GM23338 (cell line): ENCODE measurements at regions not wholly inside any gene's neighbourhood (a gene's known extent, or its start where the extent isn't known, plus 50 kb on each side); places are given as distances from the start of the nearest gene placed in this dataset.

Experiments
- ATAC-seq: fragments of 200-7000 bp; cut with Tn5 transposase; 3 replicates; pipeline ENCODE4 v1.9.1; 2020
- DNase-seq: peaks from one replicate; pipeline ENCODE4 v3.0.0-alpha.2; 2015; ENCODE audit warnings: low spot score
- H2AFZ ChIP-seq: fragments of 200-600 bp; sonication (generic); 2 replicates; pipeline ENCODE4 v1.8.0; 2016; ENCODE audit warnings: antibody characterized with exemption, mild to moderate bottlenecking, moderate library complexity
- H3F3A ChIP-seq: fragments of 200-600 bp; sonication (generic); replicated peaks from 2 replicates; pipeline ENCODE4 v1.8.0; 2017; ENCODE audit warnings: antibody characterized with exemption, mixed run types, low read depth
- H3K27ac ChIP-seq: fragments of 200-600 bp; sonication (generic); 2 replicates; pipeline ENCODE4 v1.6.1; 2016; ENCODE audit warnings: low read depth
- H3K27me3 ChIP-seq: fragments of 200-600 bp; sonication (generic); 2 replicates; pipeline ENCODE4 v1.8.0; 2016; ENCODE audit warnings: mild to moderate bottlenecking, mixed run types, moderate library complexity; ENCODE audit not compliant: insufficient read depth
- H3K36me3 ChIP-seq: fragments of 200-600 bp; sonication (generic); 2 replicates; pipeline ENCODE4 v1.8.0; 2016; ENCODE audit warnings: mild to moderate bottlenecking; ENCODE audit not compliant: insufficient read depth
- H3K4me1 ChIP-seq: fragments of 200-600 bp; sonication (generic); 2 replicates; pipeline ENCODE4 v1.8.0; 2016; ENCODE audit warnings: mild to moderate bottlenecking, moderate library complexity; ENCODE audit not compliant: insufficient read depth
- H3K4me2 ChIP-seq: fragments of 200-600 bp; sonication (generic); 2 replicates; pipeline ENCODE4 v1.7.1; 2017; ENCODE audit warnings: mixed run types
- H3K4me3 ChIP-seq: fragments of 200-600 bp; sonication (generic); 2 replicates; pipeline ENCODE4 v1.6.1; 2016; ENCODE audit warnings: mixed run types
- H3K79me2 ChIP-seq: fragments of 200-600 bp; sonication (generic); replicated peaks from 2 replicates; pipeline ENCODE4 v1.8.0; 2017; ENCODE audit warnings: mild to moderate bottlenecking; ENCODE audit not compliant: insufficient read depth
- H3K9me2 ChIP-seq: fragments of 200-600 bp; sonication (generic); 2 replicates; pipeline ENCODE4 v1.8.0; 2017; ENCODE audit not compliant: insufficient read depth
- H4K20me1 ChIP-seq: fragments of 200-600 bp; sonication (generic); replicated peaks from 2 replicates; pipeline ENCODE4 v1.8.0; 2017; ENCODE audit warnings: mild to moderate bottlenecking; ENCODE audit not compliant: insufficient read depth
- H3K27ac Mint-ChIP-seq: 2 replicates; pipeline ENCODE4 v1.8.0; 2020; ENCODE audit warnings: inconsistent platforms, mild to moderate bottlenecking, moderate library complexity, mixed read lengths
- H3K27me3 Mint-ChIP-seq: 3 replicates; pipeline ENCODE4 v1.8.0; 2022; ENCODE audit warnings: low read depth, mild to moderate bottlenecking, moderate library complexity, mixed read lengths, inconsistent platforms; ENCODE audit not compliant: insufficient read depth, poor library complexity
- H3K36me3 Mint-ChIP-seq: 3 replicates; pipeline ENCODE4 v1.8.0; 2021; ENCODE audit warnings: low read depth, mild to moderate bottlenecking, inconsistent platforms, moderate library complexity, mixed read lengths
- H3K4me1 Mint-ChIP-seq: 3 replicates; pipeline ENCODE4 v1.8.0; 2020; ENCODE audit warnings: mild to moderate bottlenecking, inconsistent platforms, mixed read lengths
- H3K4me3 Mint-ChIP-seq: 3 replicates; pipeline ENCODE4 v1.8.0; 2021; ENCODE audit warnings: moderate library complexity, mild to moderate bottlenecking, inconsistent platforms, mixed read lengths
- H3K9me3 Mint-ChIP-seq: 3 replicates; pipeline ENCODE4 v1.8.0; 2020; ENCODE audit warnings: moderate library complexity, mild to moderate bottlenecking, inconsistent platforms, mixed read lengths
- CREB1 ChIP-seq: fragments of 250-450 bp; sonication (Bioruptor Pico); IDR thresholded peaks from 2 replicates; pipeline ENCODE4 v1.5.0; 2020; ENCODE audit warnings: low read depth, mild to moderate bottlenecking, moderate library complexity
- ETS1 ChIP-seq: IDR thresholded peaks from 2 replicates; pipeline ENCODE4 v1.6.1; 2016; ENCODE audit warnings: antibody characterized with exemption
- EZH2 ChIP-seq: fragments of 200-600 bp; sonication (generic); IDR thresholded peaks from one replicate; pipeline ENCODE4 v1.8.0; 2017; ENCODE audit warnings: antibody characterized with exemption, mild to moderate bottlenecking, low read depth; ENCODE audit not compliant: unreplicated experiment
- EZH2phosphoT487 ChIP-seq: fragments of 200-600 bp; sonication (generic); IDR thresholded peaks from one replicate; pipeline ENCODE4 v1.8.1; 2018; ENCODE audit warnings: antibody characterized with exemption; ENCODE audit not compliant: unreplicated experiment
- JUNB ChIP-seq: IDR thresholded peaks from one replicate; pipeline ENCODE4 v1.6.1; 2016; ENCODE audit warnings: antibody characterized with exemption; ENCODE audit not compliant: unreplicated experiment
- NANOG ChIP-seq: IDR thresholded peaks from 2 replicates; pipeline ENCODE4 v1.6.1; 2016; ENCODE audit warnings: antibody characterized with exemption, borderline replicate concordance
- POLR2AphosphoS5 ChIP-seq: IDR thresholded peaks from 2 replicates; pipeline ENCODE4 v1.6.1; 2016; ENCODE audit warnings: antibody characterized with exemption, low read depth
- STAT1 ChIP-seq: IDR thresholded peaks from one replicate; pipeline ENCODE4 v1.6.1; 2016; ENCODE audit warnings: antibody characterized with exemption; ENCODE audit not compliant: unreplicated experiment
- ZNF114 ChIP-seq: fragments of 250-450 bp; sonication (Bioruptor Pico); IDR thresholded peaks from 2 replicates; pipeline ENCODE4 v1.5.0; 2020; ENCODE audit warnings: mild to moderate bottlenecking, moderate library complexity
- ZNF331 ChIP-seq: fragments of 250-450 bp; sonication (Bioruptor Pico); IDR thresholded peaks from 2 replicates; pipeline ENCODE4 v1.5.0; 2020; ENCODE audit warnings: low read depth, mild to moderate bottlenecking, moderate library complexity
- ZNF462 ChIP-seq: fragments of 250-450 bp; sonication (Bioruptor Pico); IDR thresholded peaks from 2 replicates; pipeline ENCODE4 v1.5.0; 2020; ENCODE audit warnings: mild to moderate bottlenecking, moderate library complexity
- TF ChIP-seq, protein P1 (sequence below): IDR thresholded peaks from one replicate; pipeline ENCODE4 v1.6.1; 2018; ENCODE audit warnings: antibody characterized with exemption; ENCODE audit not compliant: unreplicated experiment
- TF ChIP-seq, protein P2 (sequence below), 2 experiments: fragments of 200-600 bp in 1 of 2; sonication (generic) in 1 of 2; conservative IDR thresholded peaks; 2 replicates each; pipeline versions ENCODE4 v1.5.1 to v1.6.1; 2016 to 2017; ENCODE audit warnings: antibody characterized with exemption in 2 of 2, low read depth in 2 of 2, mild to moderate bottlenecking in 2 of 2, moderate library complexity in 1 of 2

GRCh38 chr2:21249367-21249766, 125.6 kb downstream of the TDRD15 start:
- H4K20me1 ChIP-seq = no peaks in the 10 kb centered on the region
- DNase-seq (no peak), ATAC-seq (no peak)
- H3F3A ChIP-seq = no peaks in the 10 kb centered on the region
- TF ChIP-seq, protein P1, sequence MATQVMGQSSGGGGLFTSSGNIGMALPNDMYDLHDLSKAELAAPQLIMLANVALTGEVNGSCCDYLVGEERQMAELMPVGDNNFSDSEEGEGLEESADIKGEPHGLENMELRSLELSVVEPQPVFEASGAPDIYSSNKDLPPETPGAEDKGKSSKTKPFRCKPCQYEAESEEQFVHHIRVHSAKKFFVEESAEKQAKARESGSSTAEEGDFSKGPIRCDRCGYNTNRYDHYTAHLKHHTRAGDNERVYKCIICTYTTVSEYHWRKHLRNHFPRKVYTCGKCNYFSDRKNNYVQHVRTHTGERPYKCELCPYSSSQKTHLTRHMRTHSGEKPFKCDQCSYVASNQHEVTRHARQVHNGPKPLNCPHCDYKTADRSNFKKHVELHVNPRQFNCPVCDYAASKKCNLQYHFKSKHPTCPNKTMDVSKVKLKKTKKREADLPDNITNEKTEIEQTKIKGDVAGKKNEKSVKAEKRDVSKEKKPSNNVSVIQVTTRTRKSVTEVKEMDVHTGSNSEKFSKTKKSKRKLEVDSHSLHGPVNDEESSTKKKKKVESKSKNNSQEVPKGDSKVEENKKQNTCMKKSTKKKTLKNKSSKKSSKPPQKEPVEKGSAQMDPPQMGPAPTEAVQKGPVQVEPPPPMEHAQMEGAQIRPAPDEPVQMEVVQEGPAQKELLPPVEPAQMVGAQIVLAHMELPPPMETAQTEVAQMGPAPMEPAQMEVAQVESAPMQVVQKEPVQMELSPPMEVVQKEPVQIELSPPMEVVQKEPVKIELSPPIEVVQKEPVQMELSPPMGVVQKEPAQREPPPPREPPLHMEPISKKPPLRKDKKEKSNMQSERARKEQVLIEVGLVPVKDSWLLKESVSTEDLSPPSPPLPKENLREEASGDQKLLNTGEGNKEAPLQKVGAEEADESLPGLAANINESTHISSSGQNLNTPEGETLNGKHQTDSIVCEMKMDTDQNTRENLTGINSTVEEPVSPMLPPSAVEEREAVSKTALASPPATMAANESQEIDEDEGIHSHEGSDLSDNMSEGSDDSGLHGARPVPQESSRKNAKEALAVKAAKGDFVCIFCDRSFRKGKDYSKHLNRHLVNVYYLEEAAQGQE = no peak
- no peak for TF ChIP-seq ZNF114
- TF ChIP-seq JUNB = no peak
- TF ChIP-seq ZNF462 (CRISPR knock-in tag) = no peak
- TF ChIP-seq ETS1 = no peak
- no peak for TF ChIP-seq CREB1 (CRISPR knock-in tag)
- no peak for TF ChIP-seq STAT1
- TF ChIP-seq ZNF331 (CRISPR knock-in tag) = no peak
- no peak for TF ChIP-seq EZH2
- no peak for TF ChIP-seq NANOG
- TF ChIP-seq POLR2AphosphoS5 = no peak
- no peak for TF ChIP-seq EZH2phosphoT487
- TF ChIP-seq, protein P2, sequence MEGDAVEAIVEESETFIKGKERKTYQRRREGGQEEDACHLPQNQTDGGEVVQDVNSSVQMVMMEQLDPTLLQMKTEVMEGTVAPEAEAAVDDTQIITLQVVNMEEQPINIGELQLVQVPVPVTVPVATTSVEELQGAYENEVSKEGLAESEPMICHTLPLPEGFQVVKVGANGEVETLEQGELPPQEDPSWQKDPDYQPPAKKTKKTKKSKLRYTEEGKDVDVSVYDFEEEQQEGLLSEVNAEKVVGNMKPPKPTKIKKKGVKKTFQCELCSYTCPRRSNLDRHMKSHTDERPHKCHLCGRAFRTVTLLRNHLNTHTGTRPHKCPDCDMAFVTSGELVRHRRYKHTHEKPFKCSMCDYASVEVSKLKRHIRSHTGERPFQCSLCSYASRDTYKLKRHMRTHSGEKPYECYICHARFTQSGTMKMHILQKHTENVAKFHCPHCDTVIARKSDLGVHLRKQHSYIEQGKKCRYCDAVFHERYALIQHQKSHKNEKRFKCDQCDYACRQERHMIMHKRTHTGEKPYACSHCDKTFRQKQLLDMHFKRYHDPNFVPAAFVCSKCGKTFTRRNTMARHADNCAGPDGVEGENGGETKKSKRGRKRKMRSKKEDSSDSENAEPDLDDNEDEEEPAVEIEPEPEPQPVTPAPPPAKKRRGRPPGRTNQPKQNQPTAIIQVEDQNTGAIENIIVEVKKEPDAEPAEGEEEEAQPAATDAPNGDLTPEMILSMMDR (conservative IDR thresholded peaks at IDR 0.05; ENCODE audit: low read depth in 2 of 2) = no peak
- H3K4me1 ChIP-seq = no peaks in the 10 kb centered on the region
- H3K9me2 ChIP-seq = no peaks in the 10 kb centered on the region
- H3K27me3 ChIP-seq = no peaks in the 10 kb centered on the region
- H3K4me1 Mint-ChIP-seq = peaks cover 12% of the 10 kb centered on the region; the same call in 2 of the 3 replicates
- H3K9me3 Mint-ChIP-seq = no peaks in the 10 kb centered on the region
- no peaks in the 10 kb centered on the region for H3K79me2 ChIP-seq
- no peak overlapping the region for H3K4me3 ChIP-seq
- H3K27ac Mint-ChIP-seq = no peak overlapping the region
- no peaks in the 10 kb centered on the region for H3K36me3 Mint-ChIP-seq
- no peak overlapping the region for H3K4me3 Mint-ChIP-seq
- no peaks in the 10 kb centered on the region for H3K36me3 ChIP-seq
- no peak overlapping the region for H3K27ac ChIP-seq
- H3K27me3 Mint-ChIP-seq = peaks cover 3% of the 10 kb centered on the region
- no peak overlapping the region for H3K4me2 ChIP-seq
- H2AFZ ChIP-seq = no peak overlapping the region
